VCaP (cell line): ENCODE measurements at regions not wholly inside any gene's neighbourhood (a gene's known extent, or its start where the extent isn't known, plus 50 kb on each side); places are given as distances from the start of the nearest gene placed in this dataset.

ENCODE experiments used
- H3K27ac ChIP-seq: fragments of 450-650 bp; 2 replicates; pipeline ENCODE4 v1.5.1; 2017
- CTCF ChIP-seq: fragments of 450-650 bp; conservative IDR thresholded peaks from 2 replicates; pipeline ENCODE4 v1.5.1; 2017; ENCODE audit warnings: mild to moderate bottlenecking, moderate library complexity

GRCh38 chr18:8944871-8945245 is 157.6 kb upstream of the NDUFV2 start:
- H3K27ac ChIP-seq: no peak overlapping the region
- TF ChIP-seq CTCF: no peak

GRCh38 chr18:8945514-8945913 is 157.0 kb upstream of the NDUFV2 start:
- TF ChIP-seq CTCF: no peak
- H3K27ac ChIP-seq: no peak overlapping the region

- no peak overlapping the region for H3K27ac ChIP-seq
- no peak for TF ChIP-seq CTCF
These were observed 156.2 kb upstream of the NDUFV2 start for GRCh38 chr18:8946066-8946838.

GRCh38 chr18:8947566-8947965 is 154.9 kb upstream of the NDUFV2 start:
- H3K27ac ChIP-seq: no peak overlapping the region
- TF ChIP-seq CTCF: no peak

GRCh38 chr18:8948011-8948410 is 154.5 kb upstream of the NDUFV2 start:
- TF ChIP-seq CTCF: no peak

GRCh38 chr18:8948471-8949149 is 153.9 kb upstream of the NDUFV2 start:
- no peak for TF ChIP-seq CTCF
- H3K27ac ChIP-seq: no peak overlapping the region

More at GRCh38 chr18:8948011-8948410, 154.5 kb upstream of the NDUFV2 start:
- H3K27ac ChIP-seq: no peak overlapping the region

GRCh38 chr18:8949206-8949605 is 153.3 kb upstream of the NDUFV2 start:
- TF ChIP-seq CTCF: no peak
- H3K27ac ChIP-seq: no peak overlapping the region
